IMR-90 (cell line): ENCODE measurements at regions not wholly inside any gene's neighbourhood (a gene's known extent, or its start where the extent isn't known, plus 50 kb on each side); places are given as distances from the start of the nearest gene placed in this dataset.

ENCODE experiments used
- ATAC-seq: fragments of 200-7000 bp; cut with Tn5 transposase; 2 replicates; pipeline ENCODE4 v1.9.1; 2020; ENCODE audit warnings: low read depth, mild to moderate bottlenecking, moderate library complexity
- BruUV-seq: library from RNA; stranded (reverse); fragments of 400-500 nt; replicated peaks from 2 replicates; lab custom pipeline; 2021; lab: Mats Ljungman, UMichigan
- CTCF ChIA-PET: fragments of 300-600 bp; formaldehyde crosslinking; extraction: SDS; loops from one replicate; lab custom pipeline; 2021; ENCODE audit warnings: antibody characterized with exemption; lab: Yijun Ruan, JAX
- POLR2A ChIA-PET: fragments of 300-600 bp; sonication (Branson Sonifier 250); formaldehyde crosslinking; loops from one replicate; lab custom pipeline; 2022; ENCODE audit warnings: antibody characterized with exemption; ENCODE audit not compliant: unreplicated experiment; lab: Charles Lee
- DNase-seq: peaks from one replicate; pipeline ENCODE4 v3.0.0; 2013
- H2AFZ ChIP-seq: replicated peaks from 2 replicates; pipeline ENCODE3; 2013; ENCODE audit warnings: low read length, mild to moderate bottlenecking; ENCODE audit not compliant: poor library complexity
- H2AK5ac ChIP-seq: 2 replicates; pipeline ENCODE4 v1.6.1; 2013; ENCODE audit warnings: low read depth, low read length, inconsistent platforms
- H2AK9ac ChIP-seq: replicated peaks from 2 replicates; pipeline ENCODE3; 2013; ENCODE audit warnings: mild to moderate bottlenecking, low read depth, low read length, moderate library complexity; ENCODE audit not compliant: poor library complexity
- H2BK120ac ChIP-seq: 2 replicates; pipeline ENCODE4 v1.6.1; 2013; ENCODE audit warnings: low read depth, low read length, inconsistent platforms
- H2BK15ac ChIP-seq: 3 replicates; pipeline ENCODE4 v1.6.1; 2013; ENCODE audit warnings: low read depth, low read length, inconsistent platforms
- H2BK20ac ChIP-seq: 2 replicates; pipeline ENCODE4 v1.6.1; 2013; ENCODE audit warnings: low read depth, mild to moderate bottlenecking, inconsistent platforms, low read length, moderate library complexity
- H2BK5ac ChIP-seq: 2 replicates; pipeline ENCODE4 v1.6.1; 2013; ENCODE audit warnings: mild to moderate bottlenecking, low read depth, low read length, inconsistent platforms; ENCODE audit not compliant: poor library complexity, severe bottlenecking
- H3K14ac ChIP-seq: replicated peaks from 2 replicates; pipeline ENCODE4 v1.6.1; 2013; ENCODE audit warnings: low read depth, low read length, inconsistent platforms
- H3K18ac ChIP-seq: 2 replicates; pipeline ENCODE4 v1.6.1; 2013; ENCODE audit warnings: low read depth, low read length, control low read depth
- H3K23ac ChIP-seq: 2 replicates; pipeline ENCODE4 v1.6.1; 2013; ENCODE audit warnings: low read depth, low read length, inconsistent platforms
- H3K27ac ChIP-seq: 2 replicates; pipeline ENCODE4 v1.5.1; 2013; ENCODE audit warnings: mild to moderate bottlenecking, control low read depth, low read length; ENCODE audit not compliant: insufficient read depth
- H3K27me3 ChIP-seq: 2 replicates; pipeline ENCODE4 v1.6.1; 2013; ENCODE audit warnings: low read length; ENCODE audit not compliant: control insufficient read depth, insufficient read depth
- H3K36me3 ChIP-seq: 2 replicates; pipeline ENCODE4 v1.6.1; 2013; ENCODE audit warnings: low read length, mixed read lengths; ENCODE audit not compliant: control insufficient read depth, insufficient read depth
- H3K4ac ChIP-seq: 2 replicates; pipeline ENCODE4 v1.6.1; 2013; ENCODE audit warnings: low read depth, low read length, inconsistent platforms
- H3K4me1 ChIP-seq: 2 replicates; pipeline ENCODE4 v1.6.1; 2013; ENCODE audit warnings: low read length, mixed read lengths; ENCODE audit not compliant: control insufficient read depth, insufficient read depth
- H3K4me2 ChIP-seq: 2 replicates; pipeline ENCODE4 v1.6.1; 2013; ENCODE audit warnings: low read depth, mild to moderate bottlenecking, control low read depth, low read length, moderate library complexity
- H3K4me3 ChIP-seq: 2 replicates; pipeline ENCODE4 v1.5.1; 2013; ENCODE audit warnings: low read depth, mild to moderate bottlenecking, control low read depth, low read length, moderate library complexity; ENCODE audit not compliant: insufficient read depth
- H3K56ac ChIP-seq: 2 replicates; pipeline ENCODE4 v1.6.1; 2013; ENCODE audit warnings: low read length, inconsistent platforms; ENCODE audit not compliant: insufficient read depth; ENCODE audit errors: extremely low read depth
- H3K79me1 ChIP-seq, 2 experiments: 2 replicates each; pipeline ENCODE4 v1.6.1; 2013; ENCODE audit warnings: low read length in 2 of 2, inconsistent platforms in 1 of 2, low read depth in 1 of 2
- H3K9ac ChIP-seq: 2 replicates; pipeline ENCODE4 v1.6.1; 2013; ENCODE audit warnings: low read depth, low read length, control low read depth
- H3K9me1 ChIP-seq: 2 replicates; pipeline ENCODE4 v1.6.1; 2013; ENCODE audit warnings: low read length, inconsistent platforms; ENCODE audit not compliant: insufficient read depth
- H3K9me3 ChIP-seq: 2 replicates; pipeline ENCODE4 v1.6.1; 2013; ENCODE audit warnings: low read length; ENCODE audit not compliant: control insufficient read depth, insufficient read depth
- H4K20me1 ChIP-seq: 2 replicates; pipeline ENCODE4 v1.6.1; 2013; ENCODE audit warnings: low read length, inconsistent platforms; ENCODE audit not compliant: insufficient read depth
- H4K5ac ChIP-seq: 2 replicates; pipeline ENCODE4 v1.6.1; 2013; ENCODE audit warnings: mild to moderate bottlenecking, low read depth, low read length, control low read depth
- H4K8ac ChIP-seq, 2 experiments: 2 replicates each; pipeline ENCODE4 v1.6.1; 2013; ENCODE audit warnings: low read depth in 2 of 2, low read length in 2 of 2, control low read depth in 1 of 2, inconsistent platforms in 1 of 2
- H4K91ac ChIP-seq: 2 replicates; pipeline ENCODE4 v1.6.1; 2013; ENCODE audit warnings: low read depth, low read length, inconsistent platforms; ENCODE audit not compliant: insufficient read depth
- BHLHE40 ChIP-seq: fragments of 150-350 bp; IDR thresholded peaks from 2 replicates; pipeline ENCODE4 v1.6.1; 2016; ENCODE audit warnings: mild to moderate bottlenecking, low read depth, low read length
- CEBPB ChIP-seq: IDR thresholded peaks from 2 replicates; pipeline ENCODE4 v1.6.1; 2012; ENCODE audit warnings: low read depth, low read length, improper control_type of control experiment
- CHD1 ChIP-seq: IDR thresholded peaks from 2 replicates; pipeline ENCODE4 v1.6.1; 2012; ENCODE audit warnings: low read depth, low read length, improper control_type of control experiment
- FOS ChIP-seq: fragments of 150-350 bp; IDR thresholded peaks from 2 replicates; pipeline ENCODE4 v1.6.1; 2016; ENCODE audit warnings: low read depth, low read length
- MAFK ChIP-seq: IDR thresholded peaks from 2 replicates; pipeline ENCODE4 v1.6.1; 2012; ENCODE audit warnings: low read depth, low read length, improper control_type of control experiment
- MAZ ChIP-seq: IDR thresholded peaks from 2 replicates; pipeline ENCODE4 v1.6.1; 2012; ENCODE audit warnings: low read depth, mild to moderate bottlenecking, low read length, improper control_type of control experiment, moderate library complexity, borderline replicate concordance
- MXI1 ChIP-seq: IDR thresholded peaks from 2 replicates; pipeline ENCODE4 v1.6.1; 2012; ENCODE audit warnings: low read depth, mild to moderate bottlenecking, low read length, moderate library complexity, borderline replicate concordance
- NFE2L2 ChIP-seq: fragments of 150-350 bp; IDR thresholded peaks from 2 replicates; pipeline ENCODE4 v1.6.1; 2016; ENCODE audit warnings: low read depth, mild to moderate bottlenecking, low read length
- POLR2A ChIP-seq: IDR thresholded peaks from 2 replicates; pipeline ENCODE4 v1.6.1; 2012; ENCODE audit warnings: mild to moderate bottlenecking, low read depth, low read length
- RAD21 ChIP-seq: IDR thresholded peaks from 2 replicates; pipeline ENCODE4 v1.6.1; 2012; ENCODE audit warnings: low read length, improper control_type of control experiment
- RCOR1 ChIP-seq: IDR thresholded peaks from 2 replicates; pipeline ENCODE4 v1.6.1; 2012; ENCODE audit warnings: mild to moderate bottlenecking, low read length, improper control_type of control experiment; ENCODE audit not compliant: insufficient replicate concordance
- RFX5 ChIP-seq: IDR thresholded peaks from 2 replicates; pipeline ENCODE4 v1.8.0; 2012; ENCODE audit warnings: low read depth, mild to moderate bottlenecking, low read length, moderate library complexity
- SMC3 ChIP-seq: fragments of 150-350 bp; IDR thresholded peaks from 2 replicates; pipeline ENCODE4 v1.6.1; 2016; ENCODE audit warnings: low read depth, mild to moderate bottlenecking, antibody characterized with exemption, low read length, moderate library complexity
- WGBS, 2 experiments: methylation state at CpG; one replicate each; pipeline versions ENCODE4 v1.1.5 to v1.1.7; 2013; ENCODE audit warnings: missing lambda C conversion rate in 2 of 2; ENCODE audit not compliant: insufficient read length in 1 of 2; ENCODE audit errors: extremely low coverage in 2 of 2; 5-methylcytosine and 5-hydroxymethylcytosine counted together
- dilution Hi-C: fragments of 300-500 bp; cut with HindIII; formaldehyde crosslinking; loops from one replicate; pipeline ENCODE4 v1.14.3; 2018; ENCODE audit warnings: low sequenced_read_pairs; ENCODE audit not compliant: unreplicated experiment
- in situ Hi-C: fragments of 300-500 bp; cut with MboI; formaldehyde crosslinking; loops from 3 replicates; pipeline ENCODE4 v1.14.3; 2019; ENCODE audit warnings: low sequenced_read_pairs, inconsistent platforms, mixed read lengths
- intact Hi-C: fragments of 100-400 bp; cut with micrococcal nuclease; formaldehyde crosslinking; loops from 2 replicates; pipeline ENCODE4 v1.10.0; 2022
- TF ChIP-seq, protein P1 (sequence below): fragments of 150-350 bp; IDR thresholded peaks from 2 replicates; pipeline ENCODE4 v1.6.1; 2017; ENCODE audit warnings: mild to moderate bottlenecking, antibody characterized with exemption, low read length, low read depth
- TF ChIP-seq, protein P2 (sequence below): fragments of 150-350 bp; IDR thresholded peaks from 2 replicates; pipeline ENCODE4 v1.6.1; 2016; ENCODE audit warnings: low read depth, mild to moderate bottlenecking, low read length, moderate library complexity, borderline replicate concordance
- TF ChIP-seq, protein P3 (sequence below): conservative IDR thresholded peaks from 2 replicates; pipeline ENCODE4 v1.5.1; 2012; ENCODE audit warnings: mild to moderate bottlenecking, low read depth, low read length, improper control_type of control experiment

GRCh38 chr2:41950666-41950960 lies 97.2 kb upstream of the PKDCC start:
- no peaks in the 10 kb centered on the region; the same call in 1 of the 2 replicates for H3K4me1 ChIP-seq
- no peaks in the 10 kb centered on the region for H4K20me1 ChIP-seq
- dilution Hi-C loops, result no loop called here

More at GRCh38 chr2:41950666-41950960, 97.2 kb upstream of the PKDCC start:
- no peak overlapping the region for H2BK15ac ChIP-seq
- H3K23ac ChIP-seq, result no peak overlapping the region
- H3K4me3 ChIP-seq, result no peak overlapping the region
- peaks cover 34% of the 10 kb centered on the region for H3K27me3 ChIP-seq
- in situ Hi-C loops (no loop called here), intact Hi-C loops (no loop called here)
- H3K9me1 ChIP-seq, result no peaks in the 10 kb centered on the region
- no peak overlapping the region for H3K14ac ChIP-seq
- no peak overlapping the region for H3K4ac ChIP-seq
- no TSS peak for BruUV-seq
- H3K9me3 ChIP-seq, result peaks cover 2% of the 10 kb centered on the region; the same call in 1 of the 2 replicates
- H3K9ac ChIP-seq, result no peak overlapping the region
- WGBS, 2 experiments, result no CpG with 5 or more reads among the region's 1 CpG
- H3K56ac ChIP-seq, result no peak overlapping the region
- no peaks in the 10 kb centered on the region for H3K79me1 ChIP-seq
- H4K91ac ChIP-seq, result no peak overlapping the region
- no peak overlapping the region for H2AK9ac ChIP-seq
- DNase-seq (no peak), ATAC-seq (no peak)
- ChIA-PET CTCF (no interaction called here), POLR2A (no interaction called here)
- no peaks in the 10 kb centered on the region for H3K36me3 ChIP-seq
- no peak overlapping the region for H2AK5ac ChIP-seq
- TF ChIP-seq POLR2A, result no peak
- TF ChIP-seq MAZ, result no peak
- TF ChIP-seq SMC3, result no peak
- no peak for TF ChIP-seq BHLHE40
- TF ChIP-seq, protein P1, sequence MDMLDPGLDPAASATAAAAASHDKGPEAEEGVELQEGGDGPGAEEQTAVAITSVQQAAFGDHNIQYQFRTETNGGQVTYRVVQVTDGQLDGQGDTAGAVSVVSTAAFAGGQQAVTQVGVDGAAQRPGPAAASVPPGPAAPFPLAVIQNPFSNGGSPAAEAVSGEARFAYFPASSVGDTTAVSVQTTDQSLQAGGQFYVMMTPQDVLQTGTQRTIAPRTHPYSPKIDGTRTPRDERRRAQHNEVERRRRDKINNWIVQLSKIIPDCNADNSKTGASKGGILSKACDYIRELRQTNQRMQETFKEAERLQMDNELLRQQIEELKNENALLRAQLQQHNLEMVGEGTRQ, result no peak
- no peak for TF ChIP-seq MXI1
- no peak for TF ChIP-seq RCOR1
- TF ChIP-seq, protein P2, sequence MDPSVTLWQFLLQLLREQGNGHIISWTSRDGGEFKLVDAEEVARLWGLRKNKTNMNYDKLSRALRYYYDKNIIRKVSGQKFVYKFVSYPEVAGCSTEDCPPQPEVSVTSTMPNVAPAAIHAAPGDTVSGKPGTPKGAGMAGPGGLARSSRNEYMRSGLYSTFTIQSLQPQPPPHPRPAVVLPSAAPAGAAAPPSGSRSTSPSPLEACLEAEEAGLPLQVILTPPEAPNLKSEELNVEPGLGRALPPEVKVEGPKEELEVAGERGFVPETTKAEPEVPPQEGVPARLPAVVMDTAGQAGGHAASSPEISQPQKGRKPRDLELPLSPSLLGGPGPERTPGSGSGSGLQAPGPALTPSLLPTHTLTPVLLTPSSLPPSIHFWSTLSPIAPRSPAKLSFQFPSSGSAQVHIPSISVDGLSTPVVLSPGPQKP, result no peak
- no peak for TF ChIP-seq RFX5
- TF ChIP-seq CHD1, result no peak
- no peak for TF ChIP-seq MAFK
- TF ChIP-seq, protein P3, sequence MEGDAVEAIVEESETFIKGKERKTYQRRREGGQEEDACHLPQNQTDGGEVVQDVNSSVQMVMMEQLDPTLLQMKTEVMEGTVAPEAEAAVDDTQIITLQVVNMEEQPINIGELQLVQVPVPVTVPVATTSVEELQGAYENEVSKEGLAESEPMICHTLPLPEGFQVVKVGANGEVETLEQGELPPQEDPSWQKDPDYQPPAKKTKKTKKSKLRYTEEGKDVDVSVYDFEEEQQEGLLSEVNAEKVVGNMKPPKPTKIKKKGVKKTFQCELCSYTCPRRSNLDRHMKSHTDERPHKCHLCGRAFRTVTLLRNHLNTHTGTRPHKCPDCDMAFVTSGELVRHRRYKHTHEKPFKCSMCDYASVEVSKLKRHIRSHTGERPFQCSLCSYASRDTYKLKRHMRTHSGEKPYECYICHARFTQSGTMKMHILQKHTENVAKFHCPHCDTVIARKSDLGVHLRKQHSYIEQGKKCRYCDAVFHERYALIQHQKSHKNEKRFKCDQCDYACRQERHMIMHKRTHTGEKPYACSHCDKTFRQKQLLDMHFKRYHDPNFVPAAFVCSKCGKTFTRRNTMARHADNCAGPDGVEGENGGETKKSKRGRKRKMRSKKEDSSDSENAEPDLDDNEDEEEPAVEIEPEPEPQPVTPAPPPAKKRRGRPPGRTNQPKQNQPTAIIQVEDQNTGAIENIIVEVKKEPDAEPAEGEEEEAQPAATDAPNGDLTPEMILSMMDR, result no peak
- no peak for TF ChIP-seq CEBPB
- no peak for TF ChIP-seq NFE2L2
- TF ChIP-seq FOS, result no peak
- TF ChIP-seq RAD21, result no peak
- no peak overlapping the region for H2AFZ ChIP-seq
- H3K18ac ChIP-seq, result no peak overlapping the region
- H3K27ac ChIP-seq, result no peak overlapping the region
- H3K4me2 ChIP-seq, result no peak overlapping the region
- no peak overlapping the region for H2BK120ac ChIP-seq
- H4K8ac ChIP-seq, result no peak overlapping the region
- no peak overlapping the region for H2BK20ac ChIP-seq
- H4K5ac ChIP-seq, result no peak overlapping the region
- no peak overlapping the region for H2BK5ac ChIP-seq
